H1 (cell line): ENCODE measurements at regions not wholly inside any gene's neighbourhood (a gene's known extent, or its start where the extent isn't known, plus 50 kb on each side); places are given as distances from the start of the nearest gene placed in this dataset.

Experiments used
- CTCF ChIA-PET: fragments of 300-600 bp; sonication (Branson Sonifier 250); formaldehyde crosslinking; loops from one replicate; lab custom pipeline; 2021; ENCODE audit not compliant: partially characterized antibody; lab: Charles Lee
- POLR2A ChIA-PET: fragments of 300-600 bp; sonication (Branson Sonifier 250); formaldehyde crosslinking; loops from one replicate; lab custom pipeline; 2021; ENCODE audit warnings: inconsistent platforms; ENCODE audit not compliant: partially characterized antibody; lab: Charles Lee
- DNase-seq, 2 experiments: peaks; one replicate each; pipeline versions ENCODE4 v3.0.0 to v3.0.0-alpha.2; 2010 to 2022; ENCODE audit warnings: low spot score in 2 of 2, low read depth in 1 of 2, mixed read lengths in 1 of 2
- FAIRE-seq: peaks from 2 replicates; lab custom pipeline; 2011; peaks lifted over from hg19 to GRCh38; lab: Jason Lieb, UNC
- H2AFZ ChIP-seq: 2 replicates; pipeline ENCODE4 v1.8.1; 2012; ENCODE audit warnings: low read length, inconsistent platforms
- H2AK5ac ChIP-seq: 2 replicates; pipeline ENCODE4 v1.6.1; 2013; ENCODE audit warnings: low read depth, low read length
- H2BK120ac ChIP-seq: replicated peaks from 2 replicates; pipeline ENCODE3; 2013; ENCODE audit warnings: low read depth, low read length, inconsistent platforms
- H2BK12ac ChIP-seq: 2 replicates; pipeline ENCODE4 v1.6.1; 2013; ENCODE audit warnings: low read depth, low read length
- H2BK15ac ChIP-seq: 2 replicates; pipeline ENCODE4 v1.6.1; 2013; ENCODE audit warnings: low read length
- H2BK20ac ChIP-seq: 2 replicates; pipeline ENCODE4 v1.6.1; 2013; ENCODE audit warnings: low read length
- H2BK5ac ChIP-seq: 2 replicates; pipeline ENCODE4 v1.6.1; 2013; ENCODE audit warnings: low read depth, low read length
- H3K14ac ChIP-seq: 2 replicates; pipeline ENCODE4 v1.6.1; 2013; ENCODE audit warnings: inconsistent platforms; ENCODE audit not compliant: insufficient read length
- H3K18ac ChIP-seq: 2 replicates; pipeline ENCODE4 v1.6.1; 2013; ENCODE audit warnings: low read length; ENCODE audit errors: extremely low read depth
- H3K23ac ChIP-seq: 2 replicates; pipeline ENCODE4 v1.6.1; 2013; ENCODE audit warnings: inconsistent platforms; ENCODE audit not compliant: insufficient read length
- H3K23me2 ChIP-seq: 2 replicates; pipeline ENCODE4 v1.6.1; 2013; ENCODE audit warnings: low read depth, low read length
- H3K27ac ChIP-seq: 2 replicates; pipeline ENCODE4 v1.6.1; 2011; ENCODE audit warnings: low read depth, low read length, inconsistent platforms
- H3K27me3 ChIP-seq, 4 experiments: replicated peaks in 1 of 4; 1 replicate in 1 of 4; 2 replicates in 3 of 4; pipeline versions ENCODE4 v1.6.1 to v1.8.1; 2011 to 2013; ENCODE audit warnings: low read length in 3 of 4, mild to moderate bottlenecking in 3 of 4, inconsistent platforms in 2 of 4, mixed read lengths in 2 of 4, moderate library complexity in 1 of 4; ENCODE audit not compliant: control insufficient read depth in 3 of 4, insufficient read depth in 3 of 4; ENCODE audit errors: extremely low read depth in 1 of 4
- H3K36me3 ChIP-seq, 4 experiments: 2 replicates each; pipeline versions ENCODE4 v1.6.1 to v1.8.1; 2011 to 2013; ENCODE audit warnings: mild to moderate bottlenecking in 4 of 4, low read length in 3 of 4, moderate library complexity in 2 of 4, control low read depth in 1 of 4, inconsistent platforms in 1 of 4; ENCODE audit not compliant: insufficient read depth in 4 of 4, control insufficient read depth in 2 of 4
- H3K4ac ChIP-seq: replicated peaks from 2 replicates; pipeline ENCODE3; 2013; ENCODE audit warnings: low read length, low read depth, mixed read lengths, inconsistent platforms; ENCODE audit not compliant: insufficient read length
- H3K4me1 ChIP-seq, 4 experiments: replicated peaks in 1 of 4; 1 replicate in 1 of 4; 2 replicates in 3 of 4; pipeline versions ENCODE4 v1.6.1 to v1.8.1; 2011 to 2013; ENCODE audit warnings: low read length in 3 of 4, inconsistent platforms in 2 of 4, mixed read lengths in 1 of 4; ENCODE audit not compliant: insufficient read depth in 4 of 4, control insufficient read depth in 3 of 4
- H3K4me2 ChIP-seq, 2 experiments: 2 replicates each; pipeline versions ENCODE4 v1.6.1 to v1.8.1; 2011 to 2013; ENCODE audit warnings: low read depth in 2 of 2, low read length in 2 of 2, control low read depth in 1 of 2, inconsistent platforms in 1 of 2, mild to moderate bottlenecking in 1 of 2; ENCODE audit not compliant: insufficient read depth in 1 of 2
- H3K4me3 ChIP-seq, 4 experiments: fragments of 200-600, 300-600 bp in 1 of 4; sonication (generic), shearing (Covaris generic), sonication (Bioruptor Twin) in 1 of 4; 2 replicates each; pipeline versions ENCODE4 v1.5.1 to v1.8.1; 2011 to 2016; ENCODE audit warnings: low read length in 4 of 4, low read depth in 3 of 4, control low read depth in 2 of 4, inconsistent platforms in 2 of 4, mild to moderate bottlenecking in 2 of 4, mixed read lengths in 1 of 4, moderate library complexity in 1 of 4; ENCODE audit not compliant: insufficient read depth in 2 of 4; ENCODE audit errors: extremely low read depth in 1 of 4
- H3K56ac ChIP-seq: replicated peaks from 2 replicates; pipeline ENCODE3; 2013; ENCODE audit warnings: low read depth, mild to moderate bottlenecking, mixed read lengths, low read length, inconsistent platforms; ENCODE audit not compliant: insufficient read length
- H3K79me1 ChIP-seq: 2 replicates; pipeline ENCODE4 v1.6.1; 2013; ENCODE audit warnings: low read depth, low read length, control low read depth
- H3K79me2 ChIP-seq, 2 experiments: 2 replicates each; pipeline versions ENCODE4 v1.6.1 to v1.8.1; 2012 to 2013; ENCODE audit warnings: low read length in 2 of 2, mild to moderate bottlenecking in 2 of 2, inconsistent platforms in 1 of 2; ENCODE audit not compliant: insufficient read depth in 2 of 2, control insufficient read depth in 1 of 2
- H3K9ac ChIP-seq, 4 experiments: replicated peaks in 1 of 4; 1 replicate in 1 of 4; 2 replicates in 3 of 4; pipeline versions ENCODE4 v1.6.1 to v1.8.1; 2011 to 2013; ENCODE audit warnings: low read depth in 3 of 4, low read length in 3 of 4, control low read depth in 2 of 4, mild to moderate bottlenecking in 2 of 4, moderate library complexity in 2 of 4, inconsistent platforms in 1 of 4; ENCODE audit errors: extremely low read depth in 1 of 4
- H3K9me3 ChIP-seq, 2 experiments: 2 replicates each; pipeline versions ENCODE4 v1.6.1 to v1.8.1; 2012 to 2013; ENCODE audit warnings: mild to moderate bottlenecking in 2 of 2, moderate library complexity in 2 of 2, control low read depth in 1 of 2, inconsistent platforms in 1 of 2, low read depth in 1 of 2, low read length in 1 of 2, mixed read lengths in 1 of 2; ENCODE audit not compliant: insufficient read depth in 2 of 2
- H4K20me1 ChIP-seq, 2 experiments: replicated peaks in 1 of 2; 2 replicates each; pipeline versions ENCODE3 to v1.8.1; 2011 to 2013; ENCODE audit warnings: inconsistent platforms in 2 of 2, low read length in 2 of 2, mild to moderate bottlenecking in 1 of 2; ENCODE audit not compliant: insufficient read depth in 2 of 2, control insufficient read depth in 1 of 2
- H4K5ac ChIP-seq: 2 replicates; pipeline ENCODE4 v1.6.1; 2013; ENCODE audit warnings: low read length, low read depth, mixed read lengths, inconsistent platforms; ENCODE audit not compliant: insufficient read length
- H4K8ac ChIP-seq: 2 replicates; pipeline ENCODE4 v1.8.0; 2013; ENCODE audit warnings: mild to moderate bottlenecking, moderate library complexity, low read length, inconsistent platforms; ENCODE audit not compliant: insufficient read depth; ENCODE audit errors: extremely low read depth
- H4K91ac ChIP-seq: replicated peaks from 2 replicates; pipeline ENCODE3; 2013; ENCODE audit warnings: low read length, mixed read lengths, inconsistent platforms; ENCODE audit not compliant: insufficient read length
- SIN3A ChIP-seq, 2 experiments: IDR thresholded peaks in 1 of 2; conservative IDR thresholded peaks in 1 of 2; 2 replicates each; pipeline ENCODE4 v1.6.1; 2011 to 2012; ENCODE audit warnings: low read length in 2 of 2, improper control_type of control experiment in 1 of 2, low read depth in 1 of 2, mild to moderate bottlenecking in 1 of 2
- WGBS, 2 experiments: shearing (Covaris generic) in 1 of 2; methylation state at CpG; one replicate each; pipeline versions ENCODE4 v1.1.6 to v1.1.7; 2013 to 2015; ENCODE audit warnings: low lambda C conversion rate in 2 of 2, mixed read lengths in 2 of 2, inconsistent platforms in 1 of 2, low coverage in 1 of 2, missing lambda C conversion rate in 1 of 2; ENCODE audit not compliant: insufficient replicate concordance in 2 of 2, insufficient coverage in 1 of 2, insufficient read length in 1 of 2; ENCODE audit errors: extremely low coverage in 1 of 2, missing lambda C conversion rate in 1 of 2; 5-methylcytosine and 5-hydroxymethylcytosine counted together

GRCh38 chr13:94959626-94960025 lies 247.3 kb upstream of the SOX21 start:
- no peak overlapping the region for H3K27ac ChIP-seq
- H3K79me1 ChIP-seq, result no peaks in the 10 kb centered on the region
- CTCF ChIA-PET, result interaction anchor here (0.7 to 1.7 kb wide), 6 partner anchors 9 to 1129 kb away, joined by 3 to 13 read pairs (median 4); no protein-coding TSS in a partner anchor
- H2BK120ac ChIP-seq, result no peak overlapping the region
- POLR2A ChIA-PET, result no interaction called here
- H3K9me3 ChIP-seq, result no peaks in the 10 kb centered on the region
- H2BK5ac ChIP-seq, result no peak overlapping the region
- H3K27me3 ChIP-seq, result no peaks in the 10 kb centered on the region
- H3K4me1 ChIP-seq, result no peaks in the 10 kb centered on the region; a peak in 1 of 7 replicates
- H2BK20ac ChIP-seq, result no peak overlapping the region
- H2AK5ac ChIP-seq, result no peak overlapping the region
- H4K8ac ChIP-seq, result no peak overlapping the region
- H3K14ac ChIP-seq, result no peak overlapping the region
- 78% methylated on average over 4 of the region's 4 CpGs; no CpG with 5 or more reads in 1 of the 2 experiments for WGBS, 2 experiments
- no peaks in the 10 kb centered on the region for H3K79me2 ChIP-seq
- no peak overlapping the region for H3K23ac ChIP-seq
- no peak overlapping the region for H3K18ac ChIP-seq
- no peak overlapping the region for H3K4ac ChIP-seq
- no peak overlapping the region for H4K91ac ChIP-seq
- H2BK12ac ChIP-seq, result no peak overlapping the region
- DNase-seq (no peak), FAIRE-seq (no peak)
- H2BK15ac ChIP-seq, result no peak overlapping the region
- H3K4me2 ChIP-seq, result no peak overlapping the region
- no peaks in the 10 kb centered on the region for H4K20me1 ChIP-seq
- no peak overlapping the region for H3K4me3 ChIP-seq
- no peak overlapping the region for H2AFZ ChIP-seq
- no peaks in the 10 kb centered on the region for H3K36me3 ChIP-seq
- H3K56ac ChIP-seq, result no peak overlapping the region
- H3K23me2 ChIP-seq, result no peaks in the 10 kb centered on the region
- no peak overlapping the region for H3K9ac ChIP-seq
- no peak overlapping the region for H4K5ac ChIP-seq
- no peak for TF ChIP-seq SIN3A (conservative IDR thresholded peaks at IDR 0.05 in 1 of 2, IDR thresholded peaks at IDR 0.05 in 1 of 2; ENCODE audit: low read depth in 1 of 2, low read length in 2 of 2)
